WTC11 (cell line): ENCODE measurements at regions not wholly inside any gene's neighbourhood (a gene's known extent, or its start where the extent isn't known, plus 50 kb on each side); places are given as distances from the start of the nearest gene placed in this dataset.

Experiments used
- ATAC-seq: fragments of 200-7000 bp; cut with Tn5 transposase; 2 replicates; pipeline ENCODE4 v1.10.0; 2021; ENCODE audit warnings: mild to moderate bottlenecking, moderate library complexity
- CTCF ChIA-PET: fragments of 300-600 bp; sonication (Branson Sonifier 250); formaldehyde crosslinking; loops from one replicate; lab custom pipeline; 2021; ENCODE audit warnings: antibody characterized with exemption; lab: Charles Lee
- POLR2A ChIA-PET: fragments of 350-600 bp; sonication (Branson Sonifier 250); formaldehyde crosslinking; loops from one replicate; lab custom pipeline; 2021; ENCODE audit warnings: antibody characterized with exemption; lab: Charles Lee
- DNase-seq: peaks from one replicate; pipeline ENCODE4 v3.0.0; 2021; ENCODE audit warnings: low spot score
- H3K27ac Mint-ChIP-seq: 2 replicates; pipeline ENCODE4 v1.8.0; 2021; ENCODE audit warnings: mixed read lengths
- H3K27me3 Mint-ChIP-seq: 2 replicates; pipeline ENCODE4 v1.8.0; 2021; ENCODE audit warnings: low read depth, mild to moderate bottlenecking, moderate library complexity, mixed read lengths
- H3K36me3 Mint-ChIP-seq: 2 replicates; pipeline ENCODE4 v1.8.0; 2021; ENCODE audit warnings: mixed read lengths
- H3K4me1 Mint-ChIP-seq: 2 replicates; pipeline ENCODE4 v1.8.0; 2022; ENCODE audit warnings: mixed read lengths
- H3K4me3 Mint-ChIP-seq: 2 replicates; pipeline ENCODE4 v1.8.0; 2021; ENCODE audit warnings: mild to moderate bottlenecking, moderate library complexity, mixed read lengths
- H3K9me3 Mint-ChIP-seq: 2 replicates; pipeline ENCODE4 v1.8.0; 2021; ENCODE audit warnings: mixed read lengths
- CREB1 ChIP-seq: sonication (generic); formaldehyde crosslinking; IDR thresholded peaks from 2 replicates; pipeline ENCODE4 v1.8.0; 2023; ENCODE audit warnings: mild to moderate bottlenecking, missing genetic modification reagents
- CREM ChIP-seq: sonication (generic); formaldehyde crosslinking; IDR thresholded peaks from 2 replicates; pipeline ENCODE4 v1.8.1; 2022; ENCODE audit warnings: mild to moderate bottlenecking, missing genetic modification reagents, moderate library complexity
- FOXJ3 ChIP-seq: sonication (generic); formaldehyde crosslinking; IDR thresholded peaks from 2 replicates; pipeline ENCODE4 v1.9.0; 2021; ENCODE audit warnings: missing genetic modification reagents, mild to moderate bottlenecking, borderline replicate concordance
- FOXK1 ChIP-seq: sonication (generic); formaldehyde crosslinking; IDR thresholded peaks from 2 replicates; pipeline ENCODE4 v1.8.0; 2022; ENCODE audit warnings: mild to moderate bottlenecking, moderate library complexity, missing genetic modification reagents
- FOXP1 ChIP-seq: sonication (generic); formaldehyde crosslinking; IDR thresholded peaks from 2 replicates; pipeline ENCODE4 v1.8.0; 2022; ENCODE audit warnings: missing genetic modification reagents, mild to moderate bottlenecking, moderate library complexity, borderline replicate concordance
- HMGA2 ChIP-seq: fragments of 250-450 bp; sonication (Bioruptor Pico); IDR thresholded peaks from 2 replicates; pipeline ENCODE4 v1.4.0; 2021; ENCODE audit warnings: mild to moderate bottlenecking, moderate library complexity
- MYBL2 ChIP-seq: sonication (generic); formaldehyde crosslinking; IDR thresholded peaks from 2 replicates; pipeline ENCODE4 v1.8.1; 2023; ENCODE audit warnings: mild to moderate bottlenecking, moderate library complexity, missing genetic modification reagents
- NFATC4 ChIP-seq: fragments of 250-450 bp; sonication (Bioruptor Pico); IDR thresholded peaks from 2 replicates; pipeline ENCODE4 v1.9.0; 2021; ENCODE audit warnings: mild to moderate bottlenecking
- NR2C2 ChIP-seq: sonication (generic); formaldehyde crosslinking; IDR thresholded peaks from 2 replicates; pipeline ENCODE4 v1.8.0; 2022; ENCODE audit warnings: mild to moderate bottlenecking, missing genetic modification reagents
- RELA ChIP-seq: sonication (generic); formaldehyde crosslinking; IDR thresholded peaks from 2 replicates; pipeline ENCODE4 v1.8.1; 2022; ENCODE audit warnings: missing genetic modification reagents, mild to moderate bottlenecking, borderline replicate concordance
- TEAD4 ChIP-seq: sonication (generic); formaldehyde crosslinking; IDR thresholded peaks from 2 replicates; pipeline ENCODE4 v1.8.0; 2022; ENCODE audit warnings: mild to moderate bottlenecking, missing genetic modification reagents
- TP53 ChIP-seq: sonication (generic); formaldehyde crosslinking; IDR thresholded peaks from 2 replicates; pipeline ENCODE4 v1.8.1; 2023; ENCODE audit warnings: mild to moderate bottlenecking, missing genetic modification reagents
- ZNF121 ChIP-seq: sonication (generic); formaldehyde crosslinking; IDR thresholded peaks from 2 replicates; pipeline ENCODE4 v1.8.0; 2023; ENCODE audit warnings: missing genetic modification reagents
- ZNF138 ChIP-seq: sonication (generic); formaldehyde crosslinking; conservative IDR thresholded peaks from 2 replicates; pipeline ENCODE4 v1.8.1; 2022; ENCODE audit warnings: mild to moderate bottlenecking, moderate library complexity, missing genetic modification reagents
- ZNF232 ChIP-seq: sonication (generic); formaldehyde crosslinking; IDR thresholded peaks from 2 replicates; pipeline ENCODE4 v1.8.0; 2022; ENCODE audit warnings: mild to moderate bottlenecking, missing genetic modification reagents
- ZNF263 ChIP-seq: sonication (generic); formaldehyde crosslinking; IDR thresholded peaks from 2 replicates; pipeline ENCODE4 v1.8.1; 2022; ENCODE audit warnings: low read depth, mild to moderate bottlenecking, moderate library complexity, missing genetic modification reagents
- ZNF423 ChIP-seq: fragments of 250-450 bp; sonication (Bioruptor Pico); IDR thresholded peaks from 2 replicates; pipeline ENCODE4 v2.1.2; 2022; ENCODE audit warnings: mild to moderate bottlenecking, moderate library complexity
- ZNF671 ChIP-seq: fragments of 250-450 bp; sonication (Bioruptor Pico); IDR thresholded peaks from 2 replicates; pipeline ENCODE4 v1.8.0; 2021; ENCODE audit warnings: mild to moderate bottlenecking
- TF ChIP-seq, protein P1 (sequence below): sonication (generic); formaldehyde crosslinking; conservative IDR thresholded peaks from 2 replicates; pipeline ENCODE4 v1.8.1; 2023; ENCODE audit warnings: mild to moderate bottlenecking, low read depth, missing genetic modification reagents, moderate library complexity
- TF ChIP-seq, protein P2 (sequence below): fragments of 250-450 bp; sonication (Bioruptor Pico); IDR thresholded peaks from 2 replicates; pipeline ENCODE4 v1.9.0; 2021; ENCODE audit warnings: mild to moderate bottlenecking, borderline replicate concordance
- TF ChIP-seq, protein P3 (sequence below): sonication (generic); formaldehyde crosslinking; IDR thresholded peaks from 2 replicates; pipeline ENCODE4 v1.8.0; 2023; ENCODE audit warnings: missing genetic modification reagents
- TF ChIP-seq, protein P4 (sequence below): sonication (generic); formaldehyde crosslinking; conservative IDR thresholded peaks from 2 replicates; pipeline ENCODE4 v1.8.1; 2022; ENCODE audit warnings: mild to moderate bottlenecking, missing genetic modification reagents
- TF ChIP-seq, protein P5 (sequence below): sonication (generic); formaldehyde crosslinking; IDR thresholded peaks from 2 replicates; pipeline ENCODE4 v1.8.1; 2022; ENCODE audit warnings: low read depth, mild to moderate bottlenecking, moderate library complexity, missing genetic modification reagents, borderline replicate concordance

DNA sequence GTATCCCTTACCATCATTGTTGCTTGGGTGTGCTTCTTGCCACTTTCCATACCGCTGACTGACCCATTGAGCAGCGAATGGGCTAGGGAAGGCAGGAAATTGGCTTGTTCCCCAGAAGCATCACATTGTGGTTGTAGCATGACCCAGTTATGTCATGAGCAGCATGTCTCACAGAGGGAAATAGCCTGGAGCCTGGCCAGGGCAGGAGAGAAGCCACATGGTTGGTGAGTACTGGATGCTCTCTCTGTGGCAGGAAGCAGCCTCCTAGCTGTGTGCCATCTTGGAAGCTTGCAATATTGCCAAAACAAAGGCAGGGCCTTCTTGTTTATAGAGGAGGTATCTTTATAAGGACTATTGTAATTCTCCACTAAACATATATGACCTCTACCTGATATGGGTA lies 482.6 kb downstream of the PIK3C3 start:
- no peaks in the 10 kb centered on the region for H3K27me3 Mint-ChIP-seq
- H3K4me3 Mint-ChIP-seq: no peak overlapping the region
- DNase-seq (no peak), ATAC-seq (no peak)
- no peaks in the 10 kb centered on the region for H3K4me1 Mint-ChIP-seq
- POLR2A ChIA-PET: no interaction called here
- no peak overlapping the region for H3K27ac Mint-ChIP-seq
- CTCF ChIA-PET: no interaction called here
- peaks cover 23% of the 10 kb centered on the region for H3K9me3 Mint-ChIP-seq
- H3K36me3 Mint-ChIP-seq: peaks cover 10% of the 10 kb centered on the region; the same call in 1 of the 2 replicates
- no peak for TF ChIP-seq TP53 (CRISPR knock-in tag)
- TF ChIP-seq, protein P1, sequence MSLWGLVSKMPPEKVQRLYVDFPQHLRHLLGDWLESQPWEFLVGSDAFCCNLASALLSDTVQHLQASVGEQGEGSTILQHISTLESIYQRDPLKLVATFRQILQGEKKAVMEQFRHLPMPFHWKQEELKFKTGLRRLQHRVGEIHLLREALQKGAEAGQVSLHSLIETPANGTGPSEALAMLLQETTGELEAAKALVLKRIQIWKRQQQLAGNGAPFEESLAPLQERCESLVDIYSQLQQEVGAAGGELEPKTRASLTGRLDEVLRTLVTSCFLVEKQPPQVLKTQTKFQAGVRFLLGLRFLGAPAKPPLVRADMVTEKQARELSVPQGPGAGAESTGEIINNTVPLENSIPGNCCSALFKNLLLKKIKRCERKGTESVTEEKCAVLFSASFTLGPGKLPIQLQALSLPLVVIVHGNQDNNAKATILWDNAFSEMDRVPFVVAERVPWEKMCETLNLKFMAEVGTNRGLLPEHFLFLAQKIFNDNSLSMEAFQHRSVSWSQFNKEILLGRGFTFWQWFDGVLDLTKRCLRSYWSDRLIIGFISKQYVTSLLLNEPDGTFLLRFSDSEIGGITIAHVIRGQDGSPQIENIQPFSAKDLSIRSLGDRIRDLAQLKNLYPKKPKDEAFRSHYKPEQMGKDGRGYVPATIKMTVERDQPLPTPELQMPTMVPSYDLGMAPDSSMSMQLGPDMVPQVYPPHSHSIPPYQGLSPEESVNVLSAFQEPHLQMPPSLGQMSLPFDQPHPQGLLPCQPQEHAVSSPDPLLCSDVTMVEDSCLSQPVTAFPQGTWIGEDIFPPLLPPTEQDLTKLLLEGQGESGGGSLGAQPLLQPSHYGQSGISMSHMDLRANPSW (CRISPR knock-in tag): no peak
- no peak for TF ChIP-seq FOXJ3
- no peak for TF ChIP-seq RELA (CRISPR knock-in tag)
- TF ChIP-seq FOXK1: no peak

DNA sequence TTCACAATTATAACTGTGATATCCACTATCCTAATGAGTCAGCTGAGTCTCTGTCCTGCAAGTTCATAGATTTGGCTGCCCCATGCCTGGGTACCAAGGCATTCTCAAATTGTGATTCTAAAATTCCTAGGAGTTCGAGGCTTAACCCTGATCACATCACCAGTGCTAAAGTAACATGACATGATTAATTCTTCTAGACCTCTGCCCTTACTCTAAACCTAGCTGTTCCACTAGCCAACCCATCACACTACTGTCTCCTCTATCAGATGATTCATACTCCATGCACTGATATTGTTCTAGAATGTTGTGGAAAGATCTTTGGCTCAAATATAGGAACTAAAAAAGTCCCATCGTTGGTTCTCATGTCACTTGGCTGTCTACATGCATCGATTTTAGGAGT lies 487.6 kb downstream of the PIK3C3 start:
- ATAC-seq (no peak), DNase-seq (no peak)
- POLR2A ChIA-PET: no interaction called here
- CTCF ChIA-PET: no interaction called here
- Mint-ChIP-seq H3K9me3 (peaks cover 43% of the 10 kb centered on the region), H3K36me3 (peaks cover 26% of the 10 kb centered on the region), H3K4me3 (no peak overlapping the region), H3K27ac (no peak overlapping the region), H3K27me3 (no peaks in the 10 kb centered on the region), H3K4me1 (peaks cover 9% of the 10 kb centered on the region)
- TF ChIP-seq, protein P2, sequence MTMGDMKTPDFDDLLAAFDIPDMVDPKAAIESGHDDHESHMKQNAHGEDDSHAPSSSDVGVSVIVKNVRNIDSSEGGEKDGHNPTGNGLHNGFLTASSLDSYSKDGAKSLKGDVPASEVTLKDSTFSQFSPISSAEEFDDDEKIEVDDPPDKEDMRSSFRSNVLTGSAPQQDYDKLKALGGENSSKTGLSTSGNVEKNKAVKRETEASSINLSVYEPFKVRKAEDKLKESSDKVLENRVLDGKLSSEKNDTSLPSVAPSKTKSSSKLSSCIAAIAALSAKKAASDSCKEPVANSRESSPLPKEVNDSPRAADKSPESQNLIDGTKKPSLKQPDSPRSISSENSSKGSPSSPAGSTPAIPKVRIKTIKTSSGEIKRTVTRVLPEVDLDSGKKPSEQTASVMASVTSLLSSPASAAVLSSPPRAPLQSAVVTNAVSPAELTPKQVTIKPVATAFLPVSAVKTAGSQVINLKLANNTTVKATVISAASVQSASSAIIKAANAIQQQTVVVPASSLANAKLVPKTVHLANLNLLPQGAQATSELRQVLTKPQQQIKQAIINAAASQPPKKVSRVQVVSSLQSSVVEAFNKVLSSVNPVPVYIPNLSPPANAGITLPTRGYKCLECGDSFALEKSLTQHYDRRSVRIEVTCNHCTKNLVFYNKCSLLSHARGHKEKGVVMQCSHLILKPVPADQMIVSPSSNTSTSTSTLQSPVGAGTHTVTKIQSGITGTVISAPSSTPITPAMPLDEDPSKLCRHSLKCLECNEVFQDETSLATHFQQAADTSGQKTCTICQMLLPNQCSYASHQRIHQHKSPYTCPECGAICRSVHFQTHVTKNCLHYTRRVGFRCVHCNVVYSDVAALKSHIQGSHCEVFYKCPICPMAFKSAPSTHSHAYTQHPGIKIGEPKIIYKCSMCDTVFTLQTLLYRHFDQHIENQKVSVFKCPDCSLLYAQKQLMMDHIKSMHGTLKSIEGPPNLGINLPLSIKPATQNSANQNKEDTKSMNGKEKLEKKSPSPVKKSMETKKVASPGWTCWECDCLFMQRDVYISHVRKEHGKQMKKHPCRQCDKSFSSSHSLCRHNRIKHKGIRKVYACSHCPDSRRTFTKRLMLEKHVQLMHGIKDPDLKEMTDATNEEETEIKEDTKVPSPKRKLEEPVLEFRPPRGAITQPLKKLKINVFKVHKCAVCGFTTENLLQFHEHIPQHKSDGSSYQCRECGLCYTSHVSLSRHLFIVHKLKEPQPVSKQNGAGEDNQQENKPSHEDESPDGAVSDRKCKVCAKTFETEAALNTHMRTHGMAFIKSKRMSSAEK: no peak
- TF ChIP-seq ZNF121 (CRISPR knock-in tag) (no peak), HMGA2 (CRISPR knock-in tag) (no peak), NFATC4 (no peak), ZNF671 (CRISPR knock-in tag) (no peak), FOXP1 (CRISPR knock-in tag) (no peak), ZNF232 (CRISPR knock-in tag) (no peak), ZNF138 (CRISPR knock-in tag) (no peak), CREM (no peak), MYBL2 (CRISPR knock-in tag) (no peak), CREB1 (CRISPR knock-in tag) (no peak), TEAD4 (CRISPR knock-in tag) (no peak), ZNF263 (no peak), ZNF423 (no peak), NR2C2 (CRISPR knock-in tag) (no peak)
- TF ChIP-seq, protein P3, sequence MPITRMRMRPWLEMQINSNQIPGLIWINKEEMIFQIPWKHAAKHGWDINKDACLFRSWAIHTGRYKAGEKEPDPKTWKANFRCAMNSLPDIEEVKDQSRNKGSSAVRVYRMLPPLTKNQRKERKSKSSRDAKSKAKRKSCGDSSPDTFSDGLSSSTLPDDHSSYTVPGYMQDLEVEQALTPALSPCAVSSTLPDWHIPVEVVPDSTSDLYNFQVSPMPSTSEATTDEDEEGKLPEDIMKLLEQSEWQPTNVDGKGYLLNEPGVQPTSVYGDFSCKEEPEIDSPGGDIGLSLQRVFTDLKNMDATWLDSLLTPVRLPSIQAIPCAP (CRISPR knock-in tag): no peak
- TF ChIP-seq, protein P4, sequence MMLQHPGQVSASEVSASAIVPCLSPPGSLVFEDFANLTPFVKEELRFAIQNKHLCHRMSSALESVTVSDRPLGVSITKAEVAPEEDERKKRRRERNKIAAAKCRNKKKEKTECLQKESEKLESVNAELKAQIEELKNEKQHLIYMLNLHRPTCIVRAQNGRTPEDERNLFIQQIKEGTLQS (CRISPR knock-in tag): no peak
- TF ChIP-seq, protein P5, sequence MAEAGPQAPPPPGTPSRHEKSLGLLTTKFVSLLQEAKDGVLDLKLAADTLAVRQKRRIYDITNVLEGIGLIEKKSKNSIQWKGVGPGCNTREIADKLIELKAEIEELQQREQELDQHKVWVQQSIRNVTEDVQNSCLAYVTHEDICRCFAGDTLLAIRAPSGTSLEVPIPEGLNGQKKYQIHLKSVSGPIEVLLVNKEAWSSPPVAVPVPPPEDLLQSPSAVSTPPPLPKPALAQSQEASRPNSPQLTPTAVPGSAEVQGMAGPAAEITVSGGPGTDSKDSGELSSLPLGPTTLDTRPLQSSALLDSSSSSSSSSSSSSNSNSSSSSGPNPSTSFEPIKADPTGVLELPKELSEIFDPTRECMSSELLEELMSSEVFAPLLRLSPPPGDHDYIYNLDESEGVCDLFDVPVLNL (CRISPR knock-in tag): no peak
